Liver (tissue), 8 donors: ENCODE measurements at regions not wholly inside any gene's neighbourhood (a gene's known extent, or its start where the extent isn't known, plus 50 kb on each side); places are given as distances from the start of the nearest gene placed in this dataset.

Source experiments
- DNase-seq: peaks from one replicate; pipeline ENCODE4 v3.0.0-alpha.2; 2017; ENCODE audit warnings: low spot score
- H3K27ac ChIP-seq, 2 donors: one replicate each; pipeline ENCODE4 v1.7.0; 2013; ENCODE audit warnings: inconsistent platforms in 2 of 2, low read length in 2 of 2, control low read depth in 1 of 2, low read depth in 1 of 2, mild to moderate bottlenecking in 1 of 2
- H3K27me3 ChIP-seq, 4 donors: one replicate each; pipeline versions ENCODE4 v1.6.1 to v1.7.0; 2013; ENCODE audit warnings: low read length in 3 of 4, inconsistent platforms in 1 of 4, mild to moderate bottlenecking in 1 of 4, moderate library complexity in 1 of 4; ENCODE audit not compliant: control insufficient read depth in 4 of 4, insufficient read depth in 4 of 4
- H3K36me3 ChIP-seq, 4 donors: one replicate each; pipeline versions ENCODE4 v1.6.1 to v1.7.0; 2013; ENCODE audit warnings: low read length in 3 of 4, mild to moderate bottlenecking in 3 of 4, low read depth in 1 of 4, moderate library complexity in 1 of 4; ENCODE audit not compliant: control insufficient read depth in 4 of 4, insufficient read depth in 3 of 4
- H3K4me1 ChIP-seq, 4 donors: one replicate each; pipeline versions ENCODE4 v1.6.1 to v1.7.0; 2013; ENCODE audit warnings: low read length in 3 of 4, mild to moderate bottlenecking in 3 of 4, moderate library complexity in 1 of 4; ENCODE audit not compliant: control insufficient read depth in 4 of 4, insufficient read depth in 4 of 4
- H3K4me3 ChIP-seq, 3 donors: one replicate each; pipeline versions ENCODE4 v1.6.1 to v1.7.0; 2013; ENCODE audit warnings: low read length in 3 of 3, control low read depth in 1 of 3, low read depth in 1 of 3, mild to moderate bottlenecking in 1 of 3
- H3K9ac ChIP-seq, 2 donors: one replicate each; pipeline ENCODE4 v1.7.0; 2013; ENCODE audit warnings: low read length in 2 of 2, mild to moderate bottlenecking in 2 of 2, moderate library complexity in 2 of 2, control low read depth in 1 of 2, low read depth in 1 of 2
- H3K9me3 ChIP-seq, 4 donors: one replicate each; pipeline versions ENCODE4 v1.6.1 to v1.7.0; 2013; ENCODE audit warnings: low read length in 3 of 4; ENCODE audit not compliant: control insufficient read depth in 4 of 4
- EGR1 ChIP-seq, 2 donors: IDR thresholded peaks; 2 replicates each; pipeline ENCODE4 v1.6.1; 2016 to 2018; ENCODE audit warnings: antibody characterized with exemption in 2 of 2, low read depth in 2 of 2
- FOXA1 ChIP-seq: IDR thresholded peaks from 2 replicates; pipeline ENCODE4 v1.6.1; 2016; ENCODE audit warnings: antibody characterized with exemption
- GABPA ChIP-seq, 2 donors: IDR thresholded peaks in 1 of 2; conservative IDR thresholded peaks in 1 of 2; 2 replicates each; pipeline ENCODE4 v1.6.1; 2016; ENCODE audit warnings: antibody characterized with exemption in 2 of 2, mild to moderate bottlenecking in 1 of 2, moderate library complexity in 1 of 2
- HNF4A ChIP-seq, 2 donors: conservative IDR thresholded peaks; 2 replicates each; pipeline ENCODE4 v1.6.1; 2016; ENCODE audit warnings: antibody characterized with exemption in 2 of 2, mild to moderate bottlenecking in 2 of 2
- JUND ChIP-seq, 2 donors: IDR thresholded peaks; 2 replicates each; pipeline ENCODE4 v1.6.1; 2016; ENCODE audit warnings: antibody characterized with exemption in 2 of 2
- NR2F2 ChIP-seq: IDR thresholded peaks from 2 replicates; pipeline ENCODE4 v1.6.1; 2016; ENCODE audit warnings: antibody characterized with exemption
- RXRA ChIP-seq, 2 donors: IDR thresholded peaks; 2 replicates each; pipeline ENCODE4 v1.6.1; 2017 to 2018; ENCODE audit warnings: antibody characterized with exemption in 2 of 2, mild to moderate bottlenecking in 1 of 2
- SP1 ChIP-seq: IDR thresholded peaks from 2 replicates; pipeline ENCODE4 v1.6.1; 2018; ENCODE audit warnings: antibody characterized with exemption, mild to moderate bottlenecking
- TAF1 ChIP-seq: conservative IDR thresholded peaks from 2 replicates; pipeline ENCODE4 v1.6.1; 2016; ENCODE audit warnings: antibody characterized with exemption, mild to moderate bottlenecking
- YY1 ChIP-seq: IDR thresholded peaks from 2 replicates; pipeline ENCODE4 v1.6.1; 2016; ENCODE audit warnings: antibody characterized with exemption, mild to moderate bottlenecking
- WGBS: extraction: QIAGEN DNeasy Blood & Tissue Kit; methylation state at CpG from one replicate; pipeline ENCODE4 v1.1.7; 2013; 5-methylcytosine and 5-hydroxymethylcytosine counted together
- TF ChIP-seq, protein P1 (sequence below): IDR thresholded peaks from 2 replicates; pipeline ENCODE4 v1.6.1; 2016; ENCODE audit warnings: antibody characterized with exemption, mild to moderate bottlenecking
- TF ChIP-seq, protein P2 (sequence below): IDR thresholded peaks from 2 replicates; pipeline ENCODE4 v1.6.1; 2016; ENCODE audit warnings: antibody characterized with exemption
- TF ChIP-seq, protein P3 (sequence below): IDR thresholded peaks from 2 replicates; pipeline ENCODE4 v1.6.1; 2016; ENCODE audit warnings: antibody characterized with exemption
- TF ChIP-seq, protein P4 (sequence below): IDR thresholded peaks from 2 replicates; pipeline ENCODE4 v1.6.1; 2016; ENCODE audit warnings: antibody characterized with exemption
- TF ChIP-seq, protein P5 (sequence below): fragments of 150-350 bp; IDR thresholded peaks from 2 replicates; pipeline ENCODE4 v1.5.1; 2017; ENCODE audit warnings: improper control_type of control experiment, low read depth, low read length; ENCODE audit not compliant: missing input control
- donor health status: healthy.
- donor health status: healthy.
- donor health status: healthy.
- donor health status: healthy.
- donor health status: healthy.

DNA sequence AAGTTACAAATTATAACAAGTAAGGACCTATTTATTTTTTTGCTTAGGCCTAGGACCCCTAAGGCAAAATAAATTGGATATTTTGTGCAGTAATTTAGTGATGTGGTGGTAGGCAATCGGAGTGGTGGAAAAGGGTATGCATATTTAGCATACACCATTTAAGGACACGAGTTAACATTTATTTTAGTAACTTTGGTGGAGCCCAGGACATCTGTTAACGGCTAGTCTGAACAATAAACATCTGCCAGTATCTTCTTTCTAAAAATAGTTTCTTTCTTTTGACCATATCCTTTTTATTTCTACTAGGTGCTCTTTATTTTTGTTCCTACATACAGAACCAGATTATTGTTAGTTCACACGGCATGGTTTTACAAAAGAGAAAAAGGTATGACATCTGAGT, 326.3 kb downstream of the CHL1 start:
- H3K9me3 ChIP-seq: no peaks in the 10 kb centered on the region
- WGBS: 64% methylated on average over 4 of the region's 4 CpGs
- H3K4me3 ChIP-seq: no peak overlapping the region
- H3K4me1 ChIP-seq: no peaks in the 10 kb centered on the region
- no peaks in the 10 kb centered on the region for H3K27me3 ChIP-seq
- H3K27ac ChIP-seq: no peak overlapping the region
- no peak overlapping the region for H3K9ac ChIP-seq
- H3K36me3 ChIP-seq: no peaks in the 10 kb centered on the region
- TF ChIP-seq TAF1 (no peak), GABPA (IDR thresholded peaks at IDR 0.05 in 1 of 2, conservative IDR thresholded peaks at IDR 0.05 in 1 of 2) (no peak), SP1 (no peak), FOXA1 (no peak), YY1 (no peak), NR2F2 (no peak)
- TF ChIP-seq, protein P1, sequence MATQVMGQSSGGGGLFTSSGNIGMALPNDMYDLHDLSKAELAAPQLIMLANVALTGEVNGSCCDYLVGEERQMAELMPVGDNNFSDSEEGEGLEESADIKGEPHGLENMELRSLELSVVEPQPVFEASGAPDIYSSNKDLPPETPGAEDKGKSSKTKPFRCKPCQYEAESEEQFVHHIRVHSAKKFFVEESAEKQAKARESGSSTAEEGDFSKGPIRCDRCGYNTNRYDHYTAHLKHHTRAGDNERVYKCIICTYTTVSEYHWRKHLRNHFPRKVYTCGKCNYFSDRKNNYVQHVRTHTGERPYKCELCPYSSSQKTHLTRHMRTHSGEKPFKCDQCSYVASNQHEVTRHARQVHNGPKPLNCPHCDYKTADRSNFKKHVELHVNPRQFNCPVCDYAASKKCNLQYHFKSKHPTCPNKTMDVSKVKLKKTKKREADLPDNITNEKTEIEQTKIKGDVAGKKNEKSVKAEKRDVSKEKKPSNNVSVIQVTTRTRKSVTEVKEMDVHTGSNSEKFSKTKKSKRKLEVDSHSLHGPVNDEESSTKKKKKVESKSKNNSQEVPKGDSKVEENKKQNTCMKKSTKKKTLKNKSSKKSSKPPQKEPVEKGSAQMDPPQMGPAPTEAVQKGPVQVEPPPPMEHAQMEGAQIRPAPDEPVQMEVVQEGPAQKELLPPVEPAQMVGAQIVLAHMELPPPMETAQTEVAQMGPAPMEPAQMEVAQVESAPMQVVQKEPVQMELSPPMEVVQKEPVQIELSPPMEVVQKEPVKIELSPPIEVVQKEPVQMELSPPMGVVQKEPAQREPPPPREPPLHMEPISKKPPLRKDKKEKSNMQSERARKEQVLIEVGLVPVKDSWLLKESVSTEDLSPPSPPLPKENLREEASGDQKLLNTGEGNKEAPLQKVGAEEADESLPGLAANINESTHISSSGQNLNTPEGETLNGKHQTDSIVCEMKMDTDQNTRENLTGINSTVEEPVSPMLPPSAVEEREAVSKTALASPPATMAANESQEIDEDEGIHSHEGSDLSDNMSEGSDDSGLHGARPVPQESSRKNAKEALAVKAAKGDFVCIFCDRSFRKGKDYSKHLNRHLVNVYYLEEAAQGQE: no peak
- TF ChIP-seq, protein P2, sequence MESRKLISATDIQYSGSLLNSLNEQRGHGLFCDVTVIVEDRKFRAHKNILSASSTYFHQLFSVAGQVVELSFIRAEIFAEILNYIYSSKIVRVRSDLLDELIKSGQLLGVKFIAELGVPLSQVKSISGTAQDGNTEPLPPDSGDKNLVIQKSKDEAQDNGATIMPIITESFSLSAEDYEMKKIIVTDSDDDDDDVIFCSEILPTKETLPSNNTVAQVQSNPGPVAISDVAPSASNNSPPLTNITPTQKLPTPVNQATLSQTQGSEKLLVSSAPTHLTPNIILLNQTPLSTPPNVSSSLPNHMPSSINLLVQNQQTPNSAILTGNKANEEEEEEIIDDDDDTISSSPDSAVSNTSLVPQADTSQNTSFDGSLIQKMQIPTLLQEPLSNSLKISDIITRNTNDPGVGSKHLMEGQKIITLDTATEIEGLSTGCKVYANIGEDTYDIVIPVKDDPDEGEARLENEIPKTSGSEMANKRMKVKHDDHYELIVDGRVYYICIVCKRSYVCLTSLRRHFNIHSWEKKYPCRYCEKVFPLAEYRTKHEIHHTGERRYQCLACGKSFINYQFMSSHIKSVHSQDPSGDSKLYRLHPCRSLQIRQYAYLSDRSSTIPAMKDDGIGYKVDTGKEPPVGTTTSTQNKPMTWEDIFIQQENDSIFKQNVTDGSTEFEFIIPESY: no peak
- TF ChIP-seq, protein P3, sequence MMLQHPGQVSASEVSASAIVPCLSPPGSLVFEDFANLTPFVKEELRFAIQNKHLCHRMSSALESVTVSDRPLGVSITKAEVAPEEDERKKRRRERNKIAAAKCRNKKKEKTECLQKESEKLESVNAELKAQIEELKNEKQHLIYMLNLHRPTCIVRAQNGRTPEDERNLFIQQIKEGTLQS: no peak
- TF ChIP-seq, protein P4, sequence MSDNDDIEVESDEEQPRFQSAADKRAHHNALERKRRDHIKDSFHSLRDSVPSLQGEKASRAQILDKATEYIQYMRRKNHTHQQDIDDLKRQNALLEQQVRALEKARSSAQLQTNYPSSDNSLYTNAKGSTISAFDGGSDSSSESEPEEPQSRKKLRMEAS: no peak
- no peak for DNase-seq

DNA sequence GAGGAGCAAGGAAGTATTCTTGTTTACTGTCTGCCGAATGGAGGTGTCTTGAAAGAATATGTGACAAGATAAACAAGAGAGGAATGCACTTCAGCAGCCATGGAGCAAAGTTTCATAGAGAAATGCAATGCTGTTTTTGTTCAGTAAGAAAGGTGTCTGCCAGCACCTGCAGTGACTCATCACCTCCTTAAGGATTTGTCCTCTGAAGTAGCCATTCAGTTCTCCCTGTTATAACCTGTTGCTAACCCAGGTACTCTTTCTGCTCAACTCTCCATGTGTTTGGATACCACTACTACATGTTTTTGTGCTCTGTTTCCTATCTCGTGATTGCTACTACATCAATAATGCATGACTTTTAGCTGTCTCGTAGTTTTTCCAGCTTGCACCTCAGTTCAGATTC, 328.9 kb downstream of the CHL1 start:
- H3K27ac ChIP-seq: no peak overlapping the region
- DNase-seq: no peak
- WGBS: 64% methylated on average over 3 of the region's 3 CpGs
- no peak for TF ChIP-seq GABPA (IDR thresholded peaks at IDR 0.05 in 1 of 2, conservative IDR thresholded peaks at IDR 0.05 in 1 of 2)
- no peak for TF ChIP-seq NR2F2
- no peak for TF ChIP-seq JUND (IDR thresholded peaks at IDR 0.05)
- TF ChIP-seq EGR1 (IDR thresholded peaks at IDR 0.05; ENCODE audit: low read depth in 2 of 2): no peak
- TF ChIP-seq TAF1: no peak
- TF ChIP-seq, protein P5, sequence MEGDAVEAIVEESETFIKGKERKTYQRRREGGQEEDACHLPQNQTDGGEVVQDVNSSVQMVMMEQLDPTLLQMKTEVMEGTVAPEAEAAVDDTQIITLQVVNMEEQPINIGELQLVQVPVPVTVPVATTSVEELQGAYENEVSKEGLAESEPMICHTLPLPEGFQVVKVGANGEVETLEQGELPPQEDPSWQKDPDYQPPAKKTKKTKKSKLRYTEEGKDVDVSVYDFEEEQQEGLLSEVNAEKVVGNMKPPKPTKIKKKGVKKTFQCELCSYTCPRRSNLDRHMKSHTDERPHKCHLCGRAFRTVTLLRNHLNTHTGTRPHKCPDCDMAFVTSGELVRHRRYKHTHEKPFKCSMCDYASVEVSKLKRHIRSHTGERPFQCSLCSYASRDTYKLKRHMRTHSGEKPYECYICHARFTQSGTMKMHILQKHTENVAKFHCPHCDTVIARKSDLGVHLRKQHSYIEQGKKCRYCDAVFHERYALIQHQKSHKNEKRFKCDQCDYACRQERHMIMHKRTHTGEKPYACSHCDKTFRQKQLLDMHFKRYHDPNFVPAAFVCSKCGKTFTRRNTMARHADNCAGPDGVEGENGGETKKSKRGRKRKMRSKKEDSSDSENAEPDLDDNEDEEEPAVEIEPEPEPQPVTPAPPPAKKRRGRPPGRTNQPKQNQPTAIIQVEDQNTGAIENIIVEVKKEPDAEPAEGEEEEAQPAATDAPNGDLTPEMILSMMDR: no peak
- no peak for TF ChIP-seq YY1
- TF ChIP-seq HNF4A (conservative IDR thresholded peaks at IDR 0.05): no peak
- TF ChIP-seq RXRA (IDR thresholded peaks at IDR 0.05): no peak
- TF ChIP-seq, protein P2: no peak
- TF ChIP-seq, protein P1: no peak
- TF ChIP-seq FOXA1: no peak
- no peaks in the 10 kb centered on the region for H3K36me3 ChIP-seq
- H3K9ac ChIP-seq: no peak overlapping the region
- no peaks in the 10 kb centered on the region for H3K27me3 ChIP-seq
- H3K9me3 ChIP-seq: no peaks in the 10 kb centered on the region
- no peak overlapping the region for H3K4me3 ChIP-seq
- H3K4me1 ChIP-seq: no peaks in the 10 kb centered on the region
